ENCODE measurements at regions not wholly inside any gene's neighbourhood (a gene's known extent, or its start where the extent isn't known, plus 50 kb on each side); places are given as distances from the start of the nearest gene placed in this dataset.

DNA sequence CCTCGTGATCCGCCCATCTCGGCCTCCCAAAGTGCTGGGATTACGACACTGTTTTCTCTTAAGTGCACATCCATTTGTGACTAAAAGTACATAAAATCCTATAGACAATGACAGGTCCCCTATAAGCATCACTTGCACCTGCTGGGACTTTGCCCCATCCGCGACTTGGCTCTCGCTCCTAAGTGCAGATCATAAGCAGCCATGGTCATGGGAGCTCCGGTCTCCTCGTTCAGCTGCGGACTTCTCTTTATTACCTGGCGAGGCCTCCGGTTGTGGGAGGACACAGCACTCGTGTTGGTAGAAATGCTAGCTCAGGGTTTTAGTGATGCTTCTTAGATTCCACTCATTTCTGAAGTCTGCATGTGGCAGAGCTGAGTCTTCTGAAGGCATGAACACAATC lies 92.7 kb upstream of the ST6GAL2 start:
- no peak overlapping the region for H3K9ac ChIP-seq
- H4K20me1 ChIP-seq (ENCODE audit: insufficient read depth), result no peaks in the 10 kb centered on the region
- no peaks in the 10 kb centered on the region for H3K9me3 ChIP-seq
- H3F3A ChIP-seq (replicated peaks; ENCODE audit: insufficient read depth), result peaks cover 13% of the 10 kb centered on the region
- TF ChIP-seq NRF1 (IDR thresholded peaks at IDR 0.05; ENCODE audit: low read depth, low read length) (no peak), EZH2phosphoT487 (IDR thresholded peaks at IDR 0.05; ENCODE audit: borderline replicate concordance, low read depth) (no peak), POLR2AphosphoS5 (IDR thresholded peaks at IDR 0.05; ENCODE audit: low read depth, low read length) (no peak), FOSL2 (IDR thresholded peaks at IDR 0.05; ENCODE audit: borderline replicate concordance, low read depth) (no peak), RAD21 (IDR thresholded peaks at IDR 0.05; ENCODE audit: low read length) (no peak), YY1 (IDR thresholded peaks at IDR 0.05; ENCODE audit: low read depth) (no peak), GABPA (IDR thresholded peaks at IDR 0.05; ENCODE audit: low read depth) (no peak)
- TF ChIP-seq, protein P1, sequence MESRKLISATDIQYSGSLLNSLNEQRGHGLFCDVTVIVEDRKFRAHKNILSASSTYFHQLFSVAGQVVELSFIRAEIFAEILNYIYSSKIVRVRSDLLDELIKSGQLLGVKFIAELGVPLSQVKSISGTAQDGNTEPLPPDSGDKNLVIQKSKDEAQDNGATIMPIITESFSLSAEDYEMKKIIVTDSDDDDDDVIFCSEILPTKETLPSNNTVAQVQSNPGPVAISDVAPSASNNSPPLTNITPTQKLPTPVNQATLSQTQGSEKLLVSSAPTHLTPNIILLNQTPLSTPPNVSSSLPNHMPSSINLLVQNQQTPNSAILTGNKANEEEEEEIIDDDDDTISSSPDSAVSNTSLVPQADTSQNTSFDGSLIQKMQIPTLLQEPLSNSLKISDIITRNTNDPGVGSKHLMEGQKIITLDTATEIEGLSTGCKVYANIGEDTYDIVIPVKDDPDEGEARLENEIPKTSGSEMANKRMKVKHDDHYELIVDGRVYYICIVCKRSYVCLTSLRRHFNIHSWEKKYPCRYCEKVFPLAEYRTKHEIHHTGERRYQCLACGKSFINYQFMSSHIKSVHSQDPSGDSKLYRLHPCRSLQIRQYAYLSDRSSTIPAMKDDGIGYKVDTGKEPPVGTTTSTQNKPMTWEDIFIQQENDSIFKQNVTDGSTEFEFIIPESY (IDR thresholded peaks at IDR 0.05; ENCODE audit: borderline replicate concordance, low read depth), result no peak
- no peaks in the 10 kb centered on the region for H3K9me2 ChIP-seq
- no peaks in the 10 kb centered on the region for H3K27me3 ChIP-seq (ENCODE audit: insufficient read depth)
- H2AFZ ChIP-seq (ENCODE audit: low read depth), result no peak overlapping the region
- WGBS (ENCODE audit: low lambda C conversion rate), result 90% methylated on average over 13 of the region's 13 CpGs
- no peak for DNase-seq
- ChIA-PET CTCF (interaction anchor here (0.5 kb wide), 1 partner anchor 33 kb away, joined by 3 read pairs; no protein-coding TSS in a partner anchor), POLR2A (no interaction called here)
- H3K79me2 ChIP-seq (ENCODE audit: insufficient read depth), result no peaks in the 10 kb centered on the region
- no peak overlapping the region for H3K27ac ChIP-seq (ENCODE audit: low read depth in 2 of 2, low read length in 1 of 2)
- H3K4me1 ChIP-seq (ENCODE audit: control insufficient read depth in 1 of 2, insufficient read depth in 2 of 2, low read depth in 1 of 2, low read length in 1 of 2), result peaks cover 0 to 2% of the 10 kb centered on the region in 2 experiments; a peak in 2 of 4 replicates
- H3K4me3 ChIP-seq (ENCODE audit: low read depth in 2 of 2, low read length in 1 of 2), result no peak overlapping the region
- no peak overlapping the region for H3K4me2 ChIP-seq
- H3K36me3 ChIP-seq (replicated peaks in 1 of 2; ENCODE audit: control insufficient read depth in 1 of 2, insufficient read depth in 2 of 2, low read length in 1 of 2), result no peaks in the 10 kb centered on the region

GRCh38 chr2:106981491-106981890 lies 95.5 kb upstream of the ST6GAL2 start:
- no peaks in the 10 kb centered on the region for H3K9me2 ChIP-seq
- H3K9me3 ChIP-seq, result no peaks in the 10 kb centered on the region
- POLR2A ChIA-PET, result no interaction called here

More at GRCh38 chr2:106981491-106981890, 95.5 kb upstream of the ST6GAL2 start:
- no peak overlapping the region for H3K4me3 ChIP-seq (ENCODE audit: low read depth in 2 of 2, low read length in 1 of 2)
- H3K27ac ChIP-seq (ENCODE audit: low read depth in 2 of 2, low read length in 1 of 2), result no peak overlapping the region
- CTCF ChIA-PET, result interaction anchor here (0.8 kb wide), 1 partner anchor 49 kb away, joined by 4 read pairs; no protein-coding TSS in a partner anchor
- no peak overlapping the region for H2AFZ ChIP-seq (ENCODE audit: low read depth)
- H3F3A ChIP-seq (replicated peaks; ENCODE audit: insufficient read depth), result peaks cover 13% of the 10 kb centered on the region
- H3K4me1 ChIP-seq (ENCODE audit: control insufficient read depth in 1 of 2, insufficient read depth in 2 of 2, low read depth in 1 of 2, low read length in 1 of 2), result peaks cover 0 to 2% of the 10 kb centered on the region in 2 experiments; a peak in 2 of 4 replicates
- H3K4me2 ChIP-seq, result no peak overlapping the region
- H4K20me1 ChIP-seq (ENCODE audit: insufficient read depth), result no peaks in the 10 kb centered on the region
- no peak overlapping the region for H3K9ac ChIP-seq
- H3K79me2 ChIP-seq (ENCODE audit: insufficient read depth), result no peaks in the 10 kb centered on the region
- no peak for DNase-seq
- TF ChIP-seq RCOR1 (IDR thresholded peaks at IDR 0.05; ENCODE audit: low read length) (no peak), TCF12 (IDR thresholded peaks at IDR 0.05) (no peak), ELF1 (IDR thresholded peaks at IDR 0.05) (no peak), RXRA (IDR thresholded peaks at IDR 0.05; ENCODE audit: borderline replicate concordance, low read depth) (no peak), GATA2 (CRISPR knock-in tag; IDR thresholded peaks at IDR 0.05) (no peak), NFIC (IDR thresholded peaks at IDR 0.05; ENCODE audit: borderline replicate concordance) (no peak), USF1 (IDR thresholded peaks at IDR 0.05; ENCODE audit: borderline replicate concordance, low read depth) (no peak), RFX5 (IDR thresholded peaks at IDR 0.05; ENCODE audit: low read length) (no peak)
- TF ChIP-seq, protein P2, sequence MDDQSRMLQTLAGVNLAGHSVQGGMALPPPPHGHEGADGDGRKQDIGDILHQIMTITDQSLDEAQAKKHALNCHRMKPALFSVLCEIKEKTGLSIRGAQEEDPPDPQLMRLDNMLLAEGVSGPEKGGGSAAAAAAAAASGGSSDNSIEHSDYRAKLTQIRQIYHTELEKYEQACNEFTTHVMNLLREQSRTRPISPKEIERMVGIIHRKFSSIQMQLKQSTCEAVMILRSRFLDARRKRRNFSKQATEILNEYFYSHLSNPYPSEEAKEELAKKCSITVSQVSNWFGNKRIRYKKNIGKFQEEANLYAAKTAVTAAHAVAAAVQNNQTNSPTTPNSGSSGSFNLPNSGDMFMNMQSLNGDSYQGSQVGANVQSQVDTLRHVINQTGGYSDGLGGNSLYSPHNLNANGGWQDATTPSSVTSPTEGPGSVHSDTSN (IDR thresholded peaks at IDR 0.05), result no peak
- no peaks in the 10 kb centered on the region for H3K27me3 ChIP-seq (ENCODE audit: insufficient read depth)
- no peaks in the 10 kb centered on the region for H3K36me3 ChIP-seq (replicated peaks in 1 of 2; ENCODE audit: control insufficient read depth in 1 of 2, insufficient read depth in 2 of 2, low read length in 1 of 2)
- WGBS (ENCODE audit: low lambda C conversion rate), result 87% methylated on average over 1 of the region's 1 CpG

Measured in SK-N-SH (cell line).